ENCODE measurements at regions not wholly inside any gene's neighbourhood (a gene's known extent, or its start where the extent isn't known, plus 50 kb on each side); places are given as distances from the start of the nearest gene placed in this dataset.

GRCh38 chr5:29469581-29469980 lies 1723.9 kb upstream of the CDH6 start:
- TF ChIP-seq CTCF (IDR thresholded peaks at IDR 0.05), result no peak
- no peak for TF ChIP-seq POLR2AphosphoS5 (IDR thresholded peaks at IDR 0.05)
- no peak for TF ChIP-seq POLR2A (IDR thresholded peaks at IDR 0.05)
